ENCODE measurements at regions not wholly inside any gene's neighbourhood (a gene's known extent, or its start where the extent isn't known, plus 50 kb on each side); places are given as distances from the start of the nearest gene placed in this dataset.

DNA sequence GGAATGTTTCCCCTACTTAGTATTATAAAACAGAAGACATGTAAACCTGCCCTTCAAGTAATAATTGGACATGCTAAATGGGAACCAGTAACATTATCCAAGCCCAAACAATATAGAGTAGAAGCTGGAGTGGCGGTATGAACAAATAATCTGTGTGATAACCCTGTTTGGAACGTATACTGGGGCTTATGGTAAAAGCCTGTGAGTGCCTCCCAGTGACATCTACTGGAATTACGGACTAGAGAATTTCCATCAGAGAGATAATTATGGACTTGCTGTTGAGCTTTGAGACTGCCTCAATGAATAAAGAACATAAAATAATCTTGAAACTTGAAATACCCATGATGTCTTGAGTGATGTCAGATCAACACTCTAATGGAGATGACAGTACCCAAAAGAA, 406.3 kb upstream of the GRIA3 start:
- Histone ChIP-seq H3K4me2 (replicated peaks; ENCODE audit: extremely low read depth, low read length, poor library complexity, severe bottlenecking) (no peak overlapping the region), H3K4me1 (ENCODE audit: control insufficient read depth in 1 of 2, insufficient read depth in 2 of 2, low read length in 2 of 2) (no peaks in the 10 kb centered on the region), H2AFZ (ENCODE audit: insufficient read depth, low read depth, low read length, poor library complexity, severe bottlenecking) (no peak overlapping the region), H3K79me2 (ENCODE audit: insufficient read depth, low read length) (no peaks in the 10 kb centered on the region), H3K4me3 (replicated peaks in 1 of 3; ENCODE audit: low read depth in 2 of 3, low read length in 3 of 3) (no peak overlapping the region), H3K27me3 (ENCODE audit: control insufficient read depth in 2 of 2, insufficient read depth in 2 of 2, low read length in 2 of 2) (no peaks in the 10 kb centered on the region), H3K36me3 (replicated peaks in 1 of 2; ENCODE audit: control insufficient read depth in 1 of 2, insufficient read depth in 2 of 2, low read length in 2 of 2) (no peaks in the 10 kb centered on the region), H3K9me3 (replicated peaks in 1 of 2; ENCODE audit: control insufficient read depth in 1 of 2, insufficient read depth in 1 of 2, low read length in 2 of 2) (no peaks in the 10 kb centered on the region), H3K27ac (ENCODE audit: low read depth in 1 of 2, low read length in 2 of 2) (no peak overlapping the region), H4K20me1 (ENCODE audit: insufficient read depth, low read length) (no peaks in the 10 kb centered on the region), H3K9ac (ENCODE audit: insufficient read depth, low read length, poor library complexity, severe bottlenecking) (no peak overlapping the region)
- Mint-ChIP-seq H3K27me3 (ENCODE audit: low read depth in 3 of 3) (no peaks in the 10 kb centered on the region), H3K4me1 (no peaks in the 10 kb centered on the region), H3K27ac (no peak overlapping the region), H3K9me3 (peaks cover 0 to 9% (median 3%) of the 10 kb centered on the region in 7 donors), H3K4me3 (no peak overlapping the region), H3K36me3 (no peaks in the 10 kb centered on the region)
- TF ChIP-seq, protein P1, sequence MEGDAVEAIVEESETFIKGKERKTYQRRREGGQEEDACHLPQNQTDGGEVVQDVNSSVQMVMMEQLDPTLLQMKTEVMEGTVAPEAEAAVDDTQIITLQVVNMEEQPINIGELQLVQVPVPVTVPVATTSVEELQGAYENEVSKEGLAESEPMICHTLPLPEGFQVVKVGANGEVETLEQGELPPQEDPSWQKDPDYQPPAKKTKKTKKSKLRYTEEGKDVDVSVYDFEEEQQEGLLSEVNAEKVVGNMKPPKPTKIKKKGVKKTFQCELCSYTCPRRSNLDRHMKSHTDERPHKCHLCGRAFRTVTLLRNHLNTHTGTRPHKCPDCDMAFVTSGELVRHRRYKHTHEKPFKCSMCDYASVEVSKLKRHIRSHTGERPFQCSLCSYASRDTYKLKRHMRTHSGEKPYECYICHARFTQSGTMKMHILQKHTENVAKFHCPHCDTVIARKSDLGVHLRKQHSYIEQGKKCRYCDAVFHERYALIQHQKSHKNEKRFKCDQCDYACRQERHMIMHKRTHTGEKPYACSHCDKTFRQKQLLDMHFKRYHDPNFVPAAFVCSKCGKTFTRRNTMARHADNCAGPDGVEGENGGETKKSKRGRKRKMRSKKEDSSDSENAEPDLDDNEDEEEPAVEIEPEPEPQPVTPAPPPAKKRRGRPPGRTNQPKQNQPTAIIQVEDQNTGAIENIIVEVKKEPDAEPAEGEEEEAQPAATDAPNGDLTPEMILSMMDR (IDR thresholded peaks at IDR 0.05), result no peak
- no CpG with 5 or more reads among the region's 3 CpGs for WGBS (ENCODE audit: insufficient coverage)
- intact Hi-C loops (cut with micrococcal nuclease), result no loop called here
- DNase-seq, result no peak

DNA sequence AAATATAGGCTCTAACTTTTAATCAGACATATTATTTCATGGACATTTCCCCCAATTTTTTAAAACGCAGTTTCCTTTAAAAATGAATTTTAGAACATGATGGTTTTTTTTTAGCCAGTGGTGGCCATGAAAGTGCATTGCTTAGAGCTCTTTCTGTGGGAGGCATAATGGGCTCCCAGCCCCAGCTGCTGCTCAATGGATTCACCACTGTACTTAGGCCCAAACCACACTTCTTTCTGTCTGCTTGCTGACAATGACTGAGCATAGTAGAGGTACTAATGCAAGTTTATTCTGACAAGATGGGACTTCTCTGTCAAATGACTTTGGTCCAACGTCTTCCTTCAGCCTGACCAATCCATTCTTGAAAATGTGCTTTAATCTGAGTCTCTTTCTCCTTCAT, 400.2 kb upstream of the GRIA3 start:
- Histone ChIP-seq H3K27me3 (ENCODE audit: control insufficient read depth in 2 of 2, insufficient read depth in 2 of 2, low read length in 2 of 2) (no peaks in the 10 kb centered on the region), H3K9me3 (replicated peaks in 1 of 2; ENCODE audit: control insufficient read depth in 1 of 2, insufficient read depth in 1 of 2, low read length in 2 of 2) (no peaks in the 10 kb centered on the region), H2AFZ (ENCODE audit: insufficient read depth, low read depth, low read length, poor library complexity, severe bottlenecking) (no peak overlapping the region), H3K36me3 (replicated peaks in 1 of 2; ENCODE audit: control insufficient read depth in 1 of 2, insufficient read depth in 2 of 2, low read length in 2 of 2) (no peaks in the 10 kb centered on the region), H3K4me3 (replicated peaks in 1 of 3; ENCODE audit: low read depth in 2 of 3, low read length in 3 of 3) (no peak overlapping the region), H4K20me1 (ENCODE audit: insufficient read depth, low read length) (no peaks in the 10 kb centered on the region), H3K4me1 (ENCODE audit: control insufficient read depth in 1 of 2, insufficient read depth in 2 of 2, low read length in 2 of 2) (no peaks in the 10 kb centered on the region), H3K79me2 (ENCODE audit: insufficient read depth, low read length) (no peaks in the 10 kb centered on the region), H3K27ac (ENCODE audit: low read depth in 1 of 2, low read length in 2 of 2) (no peak overlapping the region), H3K4me2 (replicated peaks; ENCODE audit: extremely low read depth, low read length, poor library complexity, severe bottlenecking) (no peak overlapping the region), H3K9ac (ENCODE audit: insufficient read depth, low read length, poor library complexity, severe bottlenecking) (no peak overlapping the region)
- intact Hi-C loops (cut with micrococcal nuclease), result no loop called here
- Mint-ChIP-seq H3K27me3 (ENCODE audit: low read depth in 3 of 3) (no peaks in the 10 kb centered on the region), H3K9me3 (peaks cover 0 to 10% (median 3%) of the 10 kb centered on the region in 7 donors), H3K4me3 (no peak overlapping the region), H3K4me1 (no peaks in the 10 kb centered on the region), H3K36me3 (no peaks in the 10 kb centered on the region), H3K27ac (peak overlapping the region in 1 of 7 donors; percentile 37)
- TF ChIP-seq, protein P1 (IDR thresholded peaks at IDR 0.05), result no peak
- WGBS (ENCODE audit: insufficient coverage), result no CpG with 5 or more reads among the region's 2 CpGs
- DNase-seq, result no peak

Data from CD14-positive monocyte (primary cell).